ENCODE measurements at regions not wholly inside any gene's neighbourhood (a gene's known extent, or its start where the extent isn't known, plus 50 kb on each side); places are given as distances from the start of the nearest gene placed in this dataset.
"Not testable (repeated sequence)": the region's sequence is repeated elsewhere in the genome, so short reads cannot be mapped to it uniquely, and the experiment has no call there.

DNA sequence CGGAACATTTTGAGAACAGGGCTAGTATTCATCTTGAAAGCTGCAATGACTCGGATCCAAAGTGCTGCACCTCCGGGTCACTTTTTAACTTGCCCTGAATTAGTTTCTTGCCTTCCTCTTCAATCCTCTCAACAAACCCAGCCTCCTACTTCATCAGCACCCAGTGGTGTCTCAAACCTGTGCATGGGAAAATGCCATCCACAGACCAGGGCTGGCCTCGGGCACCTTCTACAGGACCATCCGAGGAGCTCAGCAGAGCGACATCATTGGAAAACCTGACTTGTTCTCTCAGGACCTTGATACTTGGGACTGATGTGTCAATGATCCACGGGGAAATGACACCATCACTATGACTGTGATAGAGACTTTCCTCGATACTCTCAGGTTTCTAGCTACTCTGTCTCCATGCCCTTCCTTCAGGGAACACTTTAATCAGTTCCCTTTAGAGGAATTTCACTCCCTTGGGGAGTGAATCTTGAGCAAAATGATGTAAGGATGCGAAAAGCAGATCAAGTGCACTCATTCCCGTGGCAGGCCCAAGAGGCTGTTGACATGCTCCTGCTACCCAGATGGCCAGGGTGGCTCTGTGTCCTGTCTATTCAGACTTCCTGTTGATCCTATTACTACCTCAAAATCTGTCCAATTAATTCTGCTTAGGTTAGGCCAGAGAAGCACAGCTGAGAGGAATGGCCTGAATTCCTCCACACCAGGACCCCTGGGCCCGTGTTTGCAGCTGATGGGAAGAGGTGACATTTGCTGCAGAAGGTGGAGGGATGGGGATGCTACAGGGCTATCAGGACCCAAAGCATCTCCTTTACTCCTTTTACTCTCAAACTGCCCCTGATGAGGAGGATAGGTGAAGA is 96.5 kb upstream of the SLC25A48 start:
- TF ChIP-seq, protein P1, sequence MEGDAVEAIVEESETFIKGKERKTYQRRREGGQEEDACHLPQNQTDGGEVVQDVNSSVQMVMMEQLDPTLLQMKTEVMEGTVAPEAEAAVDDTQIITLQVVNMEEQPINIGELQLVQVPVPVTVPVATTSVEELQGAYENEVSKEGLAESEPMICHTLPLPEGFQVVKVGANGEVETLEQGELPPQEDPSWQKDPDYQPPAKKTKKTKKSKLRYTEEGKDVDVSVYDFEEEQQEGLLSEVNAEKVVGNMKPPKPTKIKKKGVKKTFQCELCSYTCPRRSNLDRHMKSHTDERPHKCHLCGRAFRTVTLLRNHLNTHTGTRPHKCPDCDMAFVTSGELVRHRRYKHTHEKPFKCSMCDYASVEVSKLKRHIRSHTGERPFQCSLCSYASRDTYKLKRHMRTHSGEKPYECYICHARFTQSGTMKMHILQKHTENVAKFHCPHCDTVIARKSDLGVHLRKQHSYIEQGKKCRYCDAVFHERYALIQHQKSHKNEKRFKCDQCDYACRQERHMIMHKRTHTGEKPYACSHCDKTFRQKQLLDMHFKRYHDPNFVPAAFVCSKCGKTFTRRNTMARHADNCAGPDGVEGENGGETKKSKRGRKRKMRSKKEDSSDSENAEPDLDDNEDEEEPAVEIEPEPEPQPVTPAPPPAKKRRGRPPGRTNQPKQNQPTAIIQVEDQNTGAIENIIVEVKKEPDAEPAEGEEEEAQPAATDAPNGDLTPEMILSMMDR (IDR thresholded peaks at IDR 0.05) = no peak
- ATAC-seq (ENCODE audit: low FRiP score) (no peak), DNase-seq (ENCODE audit: low spot score) (no peak)

DNA sequence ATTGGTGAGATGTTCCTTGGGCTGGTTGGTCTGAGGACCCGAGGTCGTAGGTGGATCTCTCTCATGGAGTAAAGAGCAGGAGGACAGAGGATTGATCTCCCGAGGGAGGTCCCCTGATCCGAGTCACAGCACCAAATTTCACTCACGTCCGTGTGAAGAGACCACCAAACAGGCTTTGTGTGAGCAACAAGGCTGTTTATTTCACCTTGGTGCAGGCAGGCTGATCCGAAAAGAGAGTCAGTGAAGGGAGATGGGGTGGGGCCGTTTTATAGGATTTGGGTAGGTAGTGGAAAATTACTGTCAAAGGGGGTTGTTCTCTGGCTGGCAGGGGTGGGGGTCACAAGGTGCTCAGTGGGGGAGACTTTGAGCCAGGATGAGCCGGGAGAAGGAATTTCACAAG is 97.5 kb upstream of the SLC25A48 start:
- ATAC-seq (ENCODE audit: low FRiP score); DNase-seq (ENCODE audit: low spot score): not testable (repeated sequence)

DNA sequence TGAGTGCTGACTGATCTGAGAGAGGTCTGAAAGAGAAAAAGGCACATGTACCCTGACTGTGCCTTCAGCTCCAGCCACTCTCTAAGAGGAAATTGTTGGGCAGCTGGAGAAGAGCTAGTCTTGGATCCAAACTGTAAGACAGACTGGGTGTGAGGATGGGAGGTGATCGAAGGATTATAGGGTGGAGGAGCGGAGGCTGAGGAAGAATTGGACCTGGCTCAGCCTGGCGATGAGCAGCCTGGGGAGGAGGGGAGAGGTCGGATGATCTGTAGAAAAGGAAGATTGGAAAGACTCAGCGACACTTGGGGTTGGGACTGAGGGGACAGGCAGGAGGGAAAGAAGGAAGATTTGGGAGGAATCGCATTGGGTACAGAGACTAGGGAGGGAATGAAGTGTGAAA is 98.6 kb upstream of the SLC25A48 start:
- TF ChIP-seq, protein P1 (IDR thresholded peaks at IDR 0.05) = no peak
- ATAC-seq (ENCODE audit: low FRiP score) = no peak
- DNase-seq (ENCODE audit: low spot score) = no peak

DNA sequence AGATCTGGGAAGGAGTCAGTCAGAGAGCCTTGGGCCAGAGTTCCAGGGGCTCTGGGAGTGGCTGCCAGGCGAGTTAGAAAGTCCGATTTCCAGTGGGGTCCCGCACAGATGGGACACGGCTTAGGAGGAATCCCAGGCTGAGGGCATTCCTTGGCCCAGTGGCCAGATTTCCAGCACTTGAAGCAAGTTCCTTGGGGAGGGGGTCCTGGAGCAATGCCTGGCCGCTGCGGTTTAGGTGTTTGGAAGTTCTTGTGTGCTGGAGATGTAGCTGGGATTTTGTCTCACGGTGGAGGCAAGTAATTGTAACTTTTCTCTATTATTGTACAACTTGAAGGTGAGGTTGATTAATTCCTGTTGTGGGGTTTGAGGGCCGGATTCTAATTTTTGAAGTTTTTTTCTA is 99.5 kb upstream of the SLC25A48 start:
- not testable (repeated sequence) for DNase-seq (ENCODE audit: low spot score); ATAC-seq (ENCODE audit: low FRiP score)

DNA sequence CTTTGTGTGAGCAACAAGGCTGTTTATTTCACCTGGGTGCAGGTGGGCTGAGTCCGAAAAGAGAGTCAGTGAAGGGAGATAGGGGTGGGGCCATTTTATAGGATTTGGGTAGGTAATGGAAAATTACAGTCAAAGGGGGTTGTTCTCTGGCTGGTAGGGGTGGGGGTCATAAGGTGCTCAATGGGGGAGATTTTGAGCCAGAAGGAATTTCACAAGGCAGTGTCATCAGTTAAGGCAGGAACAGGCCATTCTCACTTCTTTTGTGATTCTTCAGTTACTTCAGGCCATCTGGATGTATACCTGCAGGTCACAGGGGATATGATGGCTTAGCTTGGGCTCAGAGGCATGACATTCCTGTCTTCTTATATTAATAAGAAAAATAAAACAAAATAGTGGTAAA is 103.4 kb upstream of the SLC25A48 start:
- not testable (repeated sequence) for DNase-seq (ENCODE audit: low spot score); ATAC-seq (ENCODE audit: low FRiP score)

DNA sequence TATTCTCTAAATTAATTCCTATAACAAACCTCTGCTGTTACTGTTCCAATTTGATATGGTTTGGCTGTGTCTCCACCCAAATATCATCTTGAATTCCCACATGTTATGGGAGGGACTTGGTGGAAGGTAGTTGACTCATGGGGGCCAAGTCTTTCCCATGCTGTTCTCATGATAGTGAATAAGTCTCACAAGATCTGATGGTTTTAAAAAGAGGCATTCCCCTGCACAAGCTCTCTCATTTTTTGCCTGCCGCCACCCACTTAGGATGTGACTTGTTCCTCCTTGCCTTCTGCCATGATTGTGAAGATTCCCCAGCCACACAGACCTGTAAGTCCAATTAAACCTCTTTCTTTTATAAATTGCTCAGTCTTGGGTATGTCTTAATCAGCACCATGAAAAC is 104.3 kb upstream of the SLC25A48 start:
- not testable (repeated sequence) for ATAC-seq (ENCODE audit: low FRiP score)

DNA sequence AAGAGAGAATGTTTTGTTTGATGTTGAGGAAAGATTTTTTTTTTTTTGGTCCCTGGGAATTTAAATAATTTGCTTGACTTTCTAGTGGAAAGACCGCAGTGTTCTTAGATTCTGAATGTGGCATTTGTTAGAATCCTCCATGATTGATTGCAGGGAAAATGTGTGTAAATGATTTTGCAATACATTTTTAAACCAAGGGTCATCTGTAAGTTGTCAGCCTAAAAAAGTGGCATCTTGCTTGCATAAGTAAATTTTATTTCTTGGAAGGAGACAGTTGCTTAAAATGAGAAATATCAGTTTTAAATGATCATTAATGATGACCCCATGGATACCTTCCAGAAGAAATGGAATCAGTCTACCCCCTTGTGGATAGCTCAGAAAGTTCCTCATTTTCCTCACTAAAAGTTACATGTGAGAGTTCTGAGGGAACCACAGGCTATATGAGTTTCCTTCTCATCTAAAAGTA is 105.1 kb upstream of the SLC25A48 start:
- ATAC-seq (ENCODE audit: low FRiP score) (no peak), DNase-seq (ENCODE audit: low spot score) (no peak)
- TF ChIP-seq, protein P1 (IDR thresholded peaks at IDR 0.05) = no peak

More for the DNA sequence above, 104.3 kb upstream of the SLC25A48 start:
- not testable (repeated sequence) for DNase-seq (ENCODE audit: low spot score)

DNA sequence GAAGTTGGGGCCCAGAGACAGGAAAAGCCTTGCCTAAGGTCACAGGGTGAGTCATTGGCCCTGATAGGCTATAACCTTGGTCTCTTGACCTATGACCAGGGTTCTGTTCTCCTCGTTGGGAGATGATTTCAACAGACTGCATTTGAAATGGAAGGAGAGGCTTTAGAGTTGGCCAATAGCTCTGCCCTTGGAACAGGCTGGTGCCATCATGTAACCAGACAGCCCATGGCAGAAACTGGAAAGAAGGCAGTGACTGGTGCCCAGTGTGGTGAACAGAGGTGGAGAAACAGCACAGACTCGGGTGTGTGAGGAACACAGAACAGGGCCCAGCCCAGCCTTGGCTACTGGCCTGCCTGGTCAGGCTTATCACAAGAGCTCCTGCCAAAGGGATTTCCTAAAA is 109.8 kb upstream of the SLC25A48 start:
- ATAC-seq (ENCODE audit: low FRiP score) (no peak), DNase-seq (ENCODE audit: low spot score) (no peak)
- TF ChIP-seq, protein P1 (IDR thresholded peaks at IDR 0.05) = no peak

DNA sequence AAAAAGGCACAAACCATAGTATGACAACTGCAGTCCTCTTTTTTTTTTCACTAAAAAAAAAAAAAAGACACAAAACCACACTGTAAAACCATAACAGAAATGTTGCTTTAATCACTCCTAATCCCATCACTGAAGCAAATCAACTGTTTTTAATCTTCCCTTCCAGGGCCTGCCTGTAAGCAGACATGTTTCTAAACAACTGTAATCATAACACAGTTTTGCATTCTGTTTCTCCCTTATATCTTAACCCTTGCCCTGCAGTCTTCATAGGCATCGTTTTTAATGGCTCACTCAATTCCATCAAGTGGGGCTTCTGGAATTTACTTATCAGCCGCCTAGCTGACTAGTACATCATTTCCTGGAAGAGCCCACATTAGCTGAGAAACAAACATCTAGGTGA is 111.0 kb upstream of the SLC25A48 start:
- TF ChIP-seq, protein P1 (IDR thresholded peaks at IDR 0.05) = no peak
- no peak for ATAC-seq (ENCODE audit: low FRiP score)

More for the DNA sequence above, 111.0 kb upstream of the SLC25A48 start:
- no peak for DNase-seq (ENCODE audit: low spot score)
